ENCODE measurements at regions not wholly inside any gene's neighbourhood (a gene's known extent, or its start where the extent isn't known, plus 50 kb on each side); places are given as distances from the start of the nearest gene placed in this dataset.

DNA sequence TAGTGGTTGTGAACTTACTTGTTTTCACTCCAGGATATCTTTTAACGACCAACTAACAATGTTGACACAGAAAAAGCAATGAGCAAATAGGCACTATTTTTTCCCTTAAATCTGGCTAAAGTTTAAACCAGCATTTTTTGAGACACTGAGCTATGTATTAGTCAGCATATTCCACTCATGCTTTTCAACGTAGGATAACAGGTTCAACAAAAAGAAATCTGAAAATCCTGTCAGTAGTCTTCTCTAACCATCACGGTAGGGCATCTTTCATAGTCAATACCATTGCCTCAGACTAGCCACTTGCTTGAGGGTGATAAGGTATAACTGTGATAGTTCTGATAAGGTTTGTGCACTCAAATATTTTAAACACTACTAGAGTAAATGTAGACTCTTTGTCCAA is 1177.3 kb upstream of the NUDT12 start:
- Histone ChIP-seq H3K9me3 (ENCODE audit: control insufficient read depth in 1 of 2, insufficient read depth in 1 of 2, low read depth in 1 of 2, low read length in 2 of 2) (no peaks in the 10 kb centered on the region), H3K27ac (ENCODE audit: low read depth, low read length) (no peak overlapping the region), H4K20me1 (ENCODE audit: insufficient read depth) (no peaks in the 10 kb centered on the region), H3K4me1 (ENCODE audit: control insufficient read depth in 1 of 2, insufficient read depth in 2 of 2, low read length in 2 of 2) (no peaks in the 10 kb centered on the region), H3K4me2 (ENCODE audit: low read length) (no peak overlapping the region), H3K79me2 (ENCODE audit: insufficient read depth, low read length) (no peaks in the 10 kb centered on the region), H3K4me3 (replicated peaks in 1 of 2; ENCODE audit: low read depth in 1 of 2, low read length in 2 of 2) (no peak overlapping the region), H3K27me3 (ENCODE audit: insufficient read depth, low read length) (no peaks in the 10 kb centered on the region), H3K36me3 (ENCODE audit: control insufficient read depth in 1 of 2, insufficient read depth in 2 of 2, low read length in 2 of 2) (no peaks in the 10 kb centered on the region), H3K9ac (ENCODE audit: low read length) (no peak overlapping the region), H3K9me2 (ENCODE audit: insufficient read depth) (no peaks in the 10 kb centered on the region), H2AFZ (ENCODE audit: low read depth, low read length, poor library complexity, severe bottlenecking) (no peak overlapping the region)
- ChIA-PET POLR2A (no interaction called here), CTCF (no interaction called here), RAD21 (ENCODE audit: low non-redundant PET in 1 of 2, low total read pairs in 2 of 2, uncharacterized antibody in 2 of 2, unreplicated experiment in 2 of 2) (no interaction called here)
- DNase-seq (ENCODE audit: low read depth, low spot score) (no peak), ATAC-seq (no peak)
- BruUV-seq (replicated peaks), result no TSS peak
- no peak for TF ChIP-seq FOSL1 (IDR thresholded peaks at IDR 0.05; ENCODE audit: low read depth)
- TF ChIP-seq ZFX (IDR thresholded peaks at IDR 0.05), result no peak
- no peak for TF ChIP-seq RAD21 (IDR thresholded peaks at IDR 0.05; ENCODE audit: low read depth)
- no peak for TF ChIP-seq SRF (IDR thresholded peaks at IDR 0.05; ENCODE audit: low read depth)
- TF ChIP-seq YY1 (IDR thresholded peaks at IDR 0.05; ENCODE audit: extremely low read depth, insufficient replicate concordance, low read depth, low read length), result no peak
- intact Hi-C loops (cut with micrococcal nuclease), result no loop called here

DNA sequence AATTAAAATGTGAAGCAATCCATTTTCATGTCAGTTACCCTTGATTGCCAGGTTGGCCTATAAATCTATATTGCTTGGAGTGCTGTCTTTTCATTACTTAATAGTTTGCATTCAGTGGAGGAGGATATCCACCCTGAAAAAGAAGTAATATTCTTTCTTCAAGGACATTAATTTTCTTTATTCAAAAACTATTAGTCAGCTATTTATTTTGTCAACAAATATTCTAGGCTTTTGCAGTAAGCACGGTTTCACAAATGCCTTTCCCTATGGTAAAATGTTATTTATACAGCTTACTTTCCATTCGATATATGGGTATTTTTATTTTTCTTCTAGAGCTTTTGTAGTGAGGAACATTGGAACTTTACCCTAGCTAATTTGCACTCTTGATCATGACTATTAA is 1176.9 kb upstream of the NUDT12 start:
- no peak for TF ChIP-seq FOSL1 (IDR thresholded peaks at IDR 0.05; ENCODE audit: low read depth)
- TF ChIP-seq, protein P1, sequence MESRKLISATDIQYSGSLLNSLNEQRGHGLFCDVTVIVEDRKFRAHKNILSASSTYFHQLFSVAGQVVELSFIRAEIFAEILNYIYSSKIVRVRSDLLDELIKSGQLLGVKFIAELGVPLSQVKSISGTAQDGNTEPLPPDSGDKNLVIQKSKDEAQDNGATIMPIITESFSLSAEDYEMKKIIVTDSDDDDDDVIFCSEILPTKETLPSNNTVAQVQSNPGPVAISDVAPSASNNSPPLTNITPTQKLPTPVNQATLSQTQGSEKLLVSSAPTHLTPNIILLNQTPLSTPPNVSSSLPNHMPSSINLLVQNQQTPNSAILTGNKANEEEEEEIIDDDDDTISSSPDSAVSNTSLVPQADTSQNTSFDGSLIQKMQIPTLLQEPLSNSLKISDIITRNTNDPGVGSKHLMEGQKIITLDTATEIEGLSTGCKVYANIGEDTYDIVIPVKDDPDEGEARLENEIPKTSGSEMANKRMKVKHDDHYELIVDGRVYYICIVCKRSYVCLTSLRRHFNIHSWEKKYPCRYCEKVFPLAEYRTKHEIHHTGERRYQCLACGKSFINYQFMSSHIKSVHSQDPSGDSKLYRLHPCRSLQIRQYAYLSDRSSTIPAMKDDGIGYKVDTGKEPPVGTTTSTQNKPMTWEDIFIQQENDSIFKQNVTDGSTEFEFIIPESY (IDR thresholded peaks at IDR 0.05; ENCODE audit: extremely low read depth, insufficient replicate concordance, low read length), result no peak
- TF ChIP-seq RAD21 (IDR thresholded peaks at IDR 0.05; ENCODE audit: low read depth), result no peak
- TF ChIP-seq EGR1 (IDR thresholded peaks at IDR 0.05; ENCODE audit: low read depth), result no peak
- TF ChIP-seq, protein P2, sequence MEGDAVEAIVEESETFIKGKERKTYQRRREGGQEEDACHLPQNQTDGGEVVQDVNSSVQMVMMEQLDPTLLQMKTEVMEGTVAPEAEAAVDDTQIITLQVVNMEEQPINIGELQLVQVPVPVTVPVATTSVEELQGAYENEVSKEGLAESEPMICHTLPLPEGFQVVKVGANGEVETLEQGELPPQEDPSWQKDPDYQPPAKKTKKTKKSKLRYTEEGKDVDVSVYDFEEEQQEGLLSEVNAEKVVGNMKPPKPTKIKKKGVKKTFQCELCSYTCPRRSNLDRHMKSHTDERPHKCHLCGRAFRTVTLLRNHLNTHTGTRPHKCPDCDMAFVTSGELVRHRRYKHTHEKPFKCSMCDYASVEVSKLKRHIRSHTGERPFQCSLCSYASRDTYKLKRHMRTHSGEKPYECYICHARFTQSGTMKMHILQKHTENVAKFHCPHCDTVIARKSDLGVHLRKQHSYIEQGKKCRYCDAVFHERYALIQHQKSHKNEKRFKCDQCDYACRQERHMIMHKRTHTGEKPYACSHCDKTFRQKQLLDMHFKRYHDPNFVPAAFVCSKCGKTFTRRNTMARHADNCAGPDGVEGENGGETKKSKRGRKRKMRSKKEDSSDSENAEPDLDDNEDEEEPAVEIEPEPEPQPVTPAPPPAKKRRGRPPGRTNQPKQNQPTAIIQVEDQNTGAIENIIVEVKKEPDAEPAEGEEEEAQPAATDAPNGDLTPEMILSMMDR (IDR thresholded peaks at IDR 0.05 in 2 of 3, conservative IDR thresholded peaks at IDR 0.05 in 1 of 3; ENCODE audit: borderline replicate concordance in 1 of 3, insufficient read depth in 1 of 3, low read depth in 2 of 3, low read length in 2 of 3), result no peak
- TF ChIP-seq SP1 (IDR thresholded peaks at IDR 0.05; ENCODE audit: low read depth), result no peak
- TF ChIP-seq ZFX (IDR thresholded peaks at IDR 0.05), result no peak
- TF ChIP-seq YY1 (IDR thresholded peaks at IDR 0.05; ENCODE audit: extremely low read depth, insufficient replicate concordance, low read depth, low read length), result no peak
- TF ChIP-seq, protein P3, sequence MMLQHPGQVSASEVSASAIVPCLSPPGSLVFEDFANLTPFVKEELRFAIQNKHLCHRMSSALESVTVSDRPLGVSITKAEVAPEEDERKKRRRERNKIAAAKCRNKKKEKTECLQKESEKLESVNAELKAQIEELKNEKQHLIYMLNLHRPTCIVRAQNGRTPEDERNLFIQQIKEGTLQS (IDR thresholded peaks at IDR 0.05), result no peak
- no peak overlapping the region for H3K9ac ChIP-seq (ENCODE audit: low read length)
- ChIA-PET RAD21 (ENCODE audit: low non-redundant PET in 1 of 2, low total read pairs in 2 of 2, uncharacterized antibody in 2 of 2, unreplicated experiment in 2 of 2) (no interaction called here), CTCF (no interaction called here), POLR2A (no interaction called here)
- ATAC-seq, result no peak
- H3K4me3 ChIP-seq (replicated peaks in 1 of 2; ENCODE audit: low read depth in 1 of 2, low read length in 2 of 2), result no peak overlapping the region
- no TSS peak for BruUV-seq (replicated peaks)
- DNase-seq (ENCODE audit: low read depth, low spot score), result no peak
- no peaks in the 10 kb centered on the region for H3K9me3 ChIP-seq (ENCODE audit: control insufficient read depth in 1 of 2, insufficient read depth in 1 of 2, low read depth in 1 of 2, low read length in 2 of 2)
- no peak overlapping the region for H3K4me2 ChIP-seq (ENCODE audit: low read length)
- no peak overlapping the region for H3K27ac ChIP-seq (ENCODE audit: low read depth, low read length)
- intact Hi-C loops (cut with micrococcal nuclease), result no loop called here
- H3K79me2 ChIP-seq (ENCODE audit: insufficient read depth, low read length), result no peaks in the 10 kb centered on the region
- H3K27me3 ChIP-seq (ENCODE audit: insufficient read depth, low read length), result no peaks in the 10 kb centered on the region
- no peaks in the 10 kb centered on the region for H3K36me3 ChIP-seq (ENCODE audit: control insufficient read depth in 1 of 2, insufficient read depth in 2 of 2, low read length in 2 of 2)
- H3K4me1 ChIP-seq (ENCODE audit: control insufficient read depth in 1 of 2, insufficient read depth in 2 of 2, low read length in 2 of 2), result no peaks in the 10 kb centered on the region
- no peaks in the 10 kb centered on the region for H4K20me1 ChIP-seq (ENCODE audit: insufficient read depth)
- H3K9me2 ChIP-seq (ENCODE audit: insufficient read depth), result no peaks in the 10 kb centered on the region
- no peak overlapping the region for H2AFZ ChIP-seq (ENCODE audit: low read depth, low read length, poor library complexity, severe bottlenecking)

Measured in HCT116 (cell line).